ENCODE measurements at regions not wholly inside any gene's neighbourhood (a gene's known extent, or its start where the extent isn't known, plus 50 kb on each side); places are given as distances from the start of the nearest gene placed in this dataset.
"Not testable (repeated sequence)": the region's sequence is repeated elsewhere in the genome, so short reads cannot be mapped to it uniquely, and the experiment has no call there.

GRCh38 chr5:44150075-44150723 lies 239.0 kb downstream of the FGF10 start:
- ChIA-PET CTCF (interaction anchor here (0.9 kb wide), 1 partner anchor 182 kb away, joined by 3 read pairs; no protein-coding TSS in a partner anchor), POLR2A (no interaction called here), RAD21 (ENCODE audit: low non-redundant PET in 1 of 2, low total read pairs in 2 of 2, uncharacterized antibody in 2 of 2, unreplicated experiment in 2 of 2) (no interaction called here)
- ATAC-seq (no peak), DNase-seq (ENCODE audit: low read depth, low spot score) (no peak)
- Histone ChIP-seq H3K36me3 (ENCODE audit: control insufficient read depth in 1 of 2, insufficient read depth in 2 of 2, low read length in 2 of 2) (no peaks in the 10 kb centered on the region), H3K4me3 (replicated peaks in 1 of 2; ENCODE audit: low read depth in 1 of 2, low read length in 2 of 2) (no peak overlapping the region), H4K20me1 (ENCODE audit: insufficient read depth) (no peaks in the 10 kb centered on the region), H3K9me2 (ENCODE audit: insufficient read depth) (no peaks in the 10 kb centered on the region), H3K4me1 (ENCODE audit: control insufficient read depth in 1 of 2, insufficient read depth in 2 of 2, low read length in 2 of 2) (no peaks in the 10 kb centered on the region), H3K27me3 (ENCODE audit: insufficient read depth, low read length) (no peaks in the 10 kb centered on the region), H2AFZ (ENCODE audit: low read depth, low read length, poor library complexity, severe bottlenecking) (no peak overlapping the region), H3K27ac (ENCODE audit: low read depth, low read length) (no peak overlapping the region), H3K9me3 (ENCODE audit: control insufficient read depth in 1 of 2, insufficient read depth in 1 of 2, low read depth in 1 of 2, low read length in 2 of 2) (no peaks in the 10 kb centered on the region; a peak in 1 of 4 replicates), H3K9ac (ENCODE audit: low read length) (no peak overlapping the region), H3K79me2 (ENCODE audit: insufficient read depth, low read length) (no peaks in the 10 kb centered on the region), H3K4me2 (ENCODE audit: low read length) (no peak overlapping the region)
- intact Hi-C loops (cut with micrococcal nuclease) = no loop called here
- no peak for TF ChIP-seq ZBTB33 (IDR thresholded peaks at IDR 0.05; ENCODE audit: extremely low read depth, insufficient replicate concordance, low read length)
- TF ChIP-seq CEBPB (IDR thresholded peaks at IDR 0.05; ENCODE audit: low read depth) = no peak
- TF ChIP-seq YY1 (IDR thresholded peaks at IDR 0.05; ENCODE audit: extremely low read depth, insufficient replicate concordance, low read depth, low read length) = no peak
- no peak for TF ChIP-seq EGR1 (IDR thresholded peaks at IDR 0.05; ENCODE audit: low read depth)
- TF ChIP-seq JUND (IDR thresholded peaks at IDR 0.05) = no peak
- no peak for TF ChIP-seq REST (IDR thresholded peaks at IDR 0.05; ENCODE audit: low read depth)
- TF ChIP-seq RAD21 (IDR thresholded peaks at IDR 0.05; ENCODE audit: low read depth) = no peak
- BruUV-seq (replicated peaks) = no TSS peak

GRCh38 chr5:44117947-44118346 lies 271.3 kb downstream of the FGF10 start:
- not testable (repeated sequence) for H3K36me3 ChIP-seq (ENCODE audit: control insufficient read depth in 1 of 2, insufficient read depth in 2 of 2, low read length in 2 of 2)

GRCh38 chr5:44108232-44108631 lies 281.0 kb downstream of the FGF10 start:
- BruUV-seq (replicated peaks); intact Hi-C loops (cut with micrococcal nuclease); H3K9ac ChIP-seq (ENCODE audit: low read length); H3K4me1 ChIP-seq (ENCODE audit: control insufficient read depth in 1 of 2, insufficient read depth in 2 of 2, low read length in 2 of 2); CTCF ChIA-PET; ATAC-seq; DNase-seq (ENCODE audit: low read depth, low spot score); POLR2A ChIA-PET; H3K27me3 ChIP-seq (ENCODE audit: insufficient read depth, low read length); H3K9me3 ChIP-seq (ENCODE audit: control insufficient read depth in 1 of 2, insufficient read depth in 1 of 2, low read depth in 1 of 2, low read length in 2 of 2); H3K9me2 ChIP-seq (ENCODE audit: insufficient read depth); H3K4me2 ChIP-seq (ENCODE audit: low read length); H3K27ac ChIP-seq (ENCODE audit: low read depth, low read length); H3K79me2 ChIP-seq (ENCODE audit: insufficient read depth, low read length); H4K20me1 ChIP-seq (ENCODE audit: insufficient read depth); H2AFZ ChIP-seq (ENCODE audit: low read depth, low read length, poor library complexity, severe bottlenecking); H3K36me3 ChIP-seq (ENCODE audit: control insufficient read depth in 1 of 2, insufficient read depth in 2 of 2, low read length in 2 of 2); H3K4me3 ChIP-seq (replicated peaks in 1 of 2; ENCODE audit: low read depth in 1 of 2, low read length in 2 of 2); RAD21 ChIA-PET (ENCODE audit: low non-redundant PET in 1 of 2, low total read pairs in 2 of 2, uncharacterized antibody in 2 of 2, unreplicated experiment in 2 of 2): not testable (repeated sequence)

More at GRCh38 chr5:44117947-44118346, 271.3 kb downstream of the FGF10 start:
- H3K9ac ChIP-seq (ENCODE audit: low read length); H2AFZ ChIP-seq (ENCODE audit: low read depth, low read length, poor library complexity, severe bottlenecking); H3K4me1 ChIP-seq (ENCODE audit: control insufficient read depth in 1 of 2, insufficient read depth in 2 of 2, low read length in 2 of 2); DNase-seq (ENCODE audit: low read depth, low spot score); H3K79me2 ChIP-seq (ENCODE audit: insufficient read depth, low read length); H3K27me3 ChIP-seq (ENCODE audit: insufficient read depth, low read length); CTCF ChIA-PET; intact Hi-C loops (cut with micrococcal nuclease); BruUV-seq (replicated peaks); H3K9me2 ChIP-seq (ENCODE audit: insufficient read depth); H3K4me3 ChIP-seq (replicated peaks in 1 of 2; ENCODE audit: low read depth in 1 of 2, low read length in 2 of 2); H3K4me2 ChIP-seq (ENCODE audit: low read length); ATAC-seq; H4K20me1 ChIP-seq (ENCODE audit: insufficient read depth); RAD21 ChIA-PET (ENCODE audit: low non-redundant PET in 1 of 2, low total read pairs in 2 of 2, uncharacterized antibody in 2 of 2, unreplicated experiment in 2 of 2); H3K9me3 ChIP-seq (ENCODE audit: control insufficient read depth in 1 of 2, insufficient read depth in 1 of 2, low read depth in 1 of 2, low read length in 2 of 2); POLR2A ChIA-PET; H3K27ac ChIP-seq (ENCODE audit: low read depth, low read length): not testable (repeated sequence)
